ENCODE measurements at regions not wholly inside any gene's neighbourhood (a gene's known extent, or its start where the extent isn't known, plus 50 kb on each side); places are given as distances from the start of the nearest gene placed in this dataset.

DNA sequence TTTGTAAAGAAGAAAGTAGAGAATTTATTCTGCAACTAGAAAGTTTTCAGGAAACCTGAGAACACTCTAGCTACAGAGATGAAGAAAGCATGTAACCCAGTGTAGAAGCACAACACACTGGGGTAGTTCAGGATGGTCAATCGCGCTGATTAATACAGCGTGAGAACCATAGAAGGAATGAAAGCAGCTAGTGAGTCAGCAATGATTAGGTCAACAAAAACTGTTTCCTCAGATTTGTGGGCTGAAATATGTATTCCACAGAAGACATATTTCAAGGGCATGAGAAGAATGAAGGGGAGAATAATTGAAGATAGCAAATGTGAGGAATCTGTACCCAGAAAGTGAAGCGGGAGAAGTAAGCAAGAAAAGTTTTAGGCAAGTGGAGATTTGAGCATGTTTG lies 97.8 kb upstream of the ADGRL2 start:
- no peaks in the 10 kb centered on the region for H4K20me1 ChIP-seq (ENCODE audit: low read depth, low read length)
- no peaks in the 10 kb centered on the region for H3K79me2 ChIP-seq (ENCODE audit: insufficient read depth, low read length)
- no peaks in the 10 kb centered on the region for H3K9me2 ChIP-seq (replicated peaks; ENCODE audit: insufficient read depth, low read length)
- no peaks in the 10 kb centered on the region for H3K27me3 ChIP-seq (ENCODE audit: low read length)
- TF ChIP-seq CTCF (IDR thresholded peaks at IDR 0.05; ENCODE audit: insufficient read depth, low read length, poor library complexity, severe bottlenecking) (no peak), EZH2phosphoT487 (conservative IDR thresholded peaks at IDR 0.05; ENCODE audit: low read length) (no peak)
- H3K4me2 ChIP-seq (ENCODE audit: low read depth, low read length, poor library complexity, severe bottlenecking): no peak overlapping the region
- no peak overlapping the region for H2AFZ ChIP-seq (ENCODE audit: low read depth, low read length, severe bottlenecking)
- no peak overlapping the region for H3K4me3 ChIP-seq (ENCODE audit: insufficient read depth, low read length, poor library complexity, severe bottlenecking)
- no peaks in the 10 kb centered on the region for H3F3A ChIP-seq (ENCODE audit: insufficient read depth)
- no peaks in the 10 kb centered on the region for H3K36me3 ChIP-seq (ENCODE audit: low read length)
- H3K9me3 ChIP-seq (ENCODE audit: insufficient read depth, low read length): no peaks in the 10 kb centered on the region
- H3K9ac ChIP-seq (ENCODE audit: low read length): no peak overlapping the region
- H3K27ac ChIP-seq (ENCODE audit: low read depth, low read length): no peak overlapping the region

- no peak overlapping the region for H3K4me2 ChIP-seq (ENCODE audit: low read depth, low read length, poor library complexity, severe bottlenecking)
Observed at GRCh38 chr1:81702079-81702715, 98.5 kb upstream of the ADGRL2 start.

DNA sequence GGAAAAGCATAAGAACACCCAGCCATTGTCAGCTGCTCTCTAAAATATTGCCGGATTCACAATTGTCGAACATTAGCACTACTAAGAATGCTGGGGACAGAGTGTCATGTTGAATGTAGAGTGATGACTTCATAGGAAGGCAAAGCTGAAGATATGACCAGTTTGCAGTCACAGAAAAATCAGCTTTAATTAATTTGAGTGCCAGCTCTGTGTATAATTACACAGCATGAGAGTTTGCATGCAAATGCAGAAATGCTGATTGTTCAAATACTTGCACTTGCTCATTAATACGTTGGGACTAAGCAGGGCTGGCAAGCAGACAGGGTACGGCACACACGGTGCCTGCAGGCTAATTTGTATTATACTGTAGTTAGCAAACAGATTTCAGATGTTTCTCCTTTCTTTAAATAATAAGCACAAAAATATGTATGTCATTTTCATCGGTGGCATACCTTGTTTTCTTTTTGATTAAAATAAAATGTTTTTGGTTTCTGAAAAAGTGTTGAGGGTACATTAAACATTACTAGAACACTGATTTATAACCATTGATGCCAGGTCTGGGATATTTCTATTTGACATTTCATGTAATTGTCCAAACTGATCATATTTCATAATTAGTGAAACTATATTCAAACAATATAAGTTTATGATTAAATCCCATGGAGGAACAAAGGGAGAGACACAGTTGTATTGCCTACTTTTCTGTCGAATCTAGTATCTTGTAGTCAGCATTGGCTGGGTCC lies 99.8 kb upstream of the ADGRL2 start:
- Histone ChIP-seq H3K9ac (ENCODE audit: low read length) (no peak overlapping the region), H3K4me3 (ENCODE audit: insufficient read depth, low read length, poor library complexity, severe bottlenecking) (no peak overlapping the region), H3K9me2 (replicated peaks; ENCODE audit: insufficient read depth, low read length) (no peaks in the 10 kb centered on the region), H2AFZ (ENCODE audit: low read depth, low read length, severe bottlenecking) (no peak overlapping the region), H3K27ac (ENCODE audit: low read depth, low read length) (no peak overlapping the region), H3K27me3 (ENCODE audit: low read length) (no peaks in the 10 kb centered on the region), H3K4me2 (ENCODE audit: low read depth, low read length, poor library complexity, severe bottlenecking) (no peak overlapping the region), H3F3A (ENCODE audit: insufficient read depth) (no peaks in the 10 kb centered on the region), H3K36me3 (ENCODE audit: low read length) (no peaks in the 10 kb centered on the region), H3K9me3 (ENCODE audit: insufficient read depth, low read length) (no peaks in the 10 kb centered on the region), H4K20me1 (ENCODE audit: low read depth, low read length) (no peaks in the 10 kb centered on the region), H3K79me2 (ENCODE audit: insufficient read depth, low read length) (no peaks in the 10 kb centered on the region)
- TF ChIP-seq EZH2phosphoT487 (conservative IDR thresholded peaks at IDR 0.05; ENCODE audit: low read length) (no peak), CTCF (IDR thresholded peaks at IDR 0.05; ENCODE audit: insufficient read depth, low read length, poor library complexity, severe bottlenecking) (no peak)

More at GRCh38 chr1:81702079-81702715, 98.5 kb upstream of the ADGRL2 start:
- Histone ChIP-seq H2AFZ (ENCODE audit: low read depth, low read length, severe bottlenecking) (no peak overlapping the region), H4K20me1 (ENCODE audit: low read depth, low read length) (no peaks in the 10 kb centered on the region), H3K4me3 (ENCODE audit: insufficient read depth, low read length, poor library complexity, severe bottlenecking) (no peak overlapping the region), H3K9me2 (replicated peaks; ENCODE audit: insufficient read depth, low read length) (no peaks in the 10 kb centered on the region), H3K27ac (ENCODE audit: low read depth, low read length) (no peak overlapping the region), H3K36me3 (ENCODE audit: low read length) (no peaks in the 10 kb centered on the region), H3K79me2 (ENCODE audit: insufficient read depth, low read length) (no peaks in the 10 kb centered on the region), H3K9ac (ENCODE audit: low read length) (no peak overlapping the region), H3K9me3 (ENCODE audit: insufficient read depth, low read length) (no peaks in the 10 kb centered on the region), H3F3A (ENCODE audit: insufficient read depth) (no peaks in the 10 kb centered on the region), H3K27me3 (ENCODE audit: low read length) (no peaks in the 10 kb centered on the region)
- no peak for TF ChIP-seq EZH2phosphoT487 (conservative IDR thresholded peaks at IDR 0.05; ENCODE audit: low read length)
- TF ChIP-seq CTCF (IDR thresholded peaks at IDR 0.05; ENCODE audit: insufficient read depth, low read length, poor library complexity, severe bottlenecking): no peak

Data from SU-DHL-6 (cell line).